ENCODE measurements at regions not wholly inside any gene's neighbourhood (a gene's known extent, or its start where the extent isn't known, plus 50 kb on each side); places are given as distances from the start of the nearest gene placed in this dataset.
"Not testable (repeated sequence)": the region's sequence is repeated elsewhere in the genome, so short reads cannot be mapped to it uniquely, and the experiment has no call there.

DNA sequence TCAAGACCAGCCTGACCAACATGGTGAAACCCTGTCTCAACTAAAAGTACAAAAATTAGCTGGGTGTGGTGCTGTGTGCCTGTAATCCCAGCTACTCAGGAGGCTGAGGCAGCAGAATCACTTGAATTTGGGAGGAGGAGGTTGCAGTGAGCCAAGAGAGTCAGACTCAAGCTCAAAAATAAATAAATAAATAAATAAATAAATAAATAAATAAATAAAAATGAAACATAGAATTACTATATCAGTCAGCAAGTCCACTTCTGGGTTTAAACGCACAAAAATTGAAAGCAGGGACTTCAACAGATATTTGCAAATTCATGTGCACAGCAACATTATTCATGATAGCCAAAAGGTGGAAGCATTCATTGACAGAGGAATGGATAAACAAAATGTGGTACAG, 875.2 kb upstream of the ALG10B start:
- H3K27me3 ChIP-seq; H3K4me1 ChIP-seq; ATAC-seq; DNase-seq; H3K4me3 ChIP-seq; H3K36me3 ChIP-seq; intact Hi-C loops (cut with DNase I); H3K27ac ChIP-seq: not testable (repeated sequence)
- H3K9me3 ChIP-seq = peaks cover 0 to 47% (median 3%) of the 10 kb centered on the region in 11 donors
- 73 to 86% methylated on average over 1 of the region's 1 CpG for WGBS, 2 donors

DNA sequence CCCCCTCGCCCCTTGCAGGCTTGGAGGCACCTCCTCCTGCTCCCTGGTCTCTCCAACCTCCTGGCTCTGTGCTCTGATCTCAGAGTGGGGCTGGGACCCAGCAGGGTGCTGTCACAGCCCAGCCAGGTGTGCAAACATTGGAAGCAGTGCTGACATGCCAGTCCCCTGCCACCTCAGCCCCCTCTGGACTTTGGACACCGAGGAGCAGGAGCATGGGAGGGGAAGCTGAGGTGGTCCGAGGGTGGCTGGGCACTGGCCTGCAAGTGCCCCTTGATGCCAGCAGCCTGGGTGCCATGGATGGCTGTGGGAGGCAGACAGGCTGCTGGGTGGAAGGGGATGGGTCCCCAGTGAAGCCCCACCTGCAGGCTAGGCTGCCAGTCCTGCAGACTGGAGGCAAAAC, 860.9 kb upstream of the ALG10B start:
- H3K4me1 ChIP-seq; ATAC-seq; H3K36me3 ChIP-seq; H3K27ac ChIP-seq; H3K27me3 ChIP-seq; intact Hi-C loops (cut with DNase I); H3K4me3 ChIP-seq; DNase-seq: not testable (repeated sequence)
- H3K9me3 ChIP-seq = peaks cover 0 to 19% (median 0%) of the 10 kb centered on the region in 11 donors
- WGBS, 2 donors = 41 to 43% methylated on average over 3 of the region's 3 CpGs

DNA sequence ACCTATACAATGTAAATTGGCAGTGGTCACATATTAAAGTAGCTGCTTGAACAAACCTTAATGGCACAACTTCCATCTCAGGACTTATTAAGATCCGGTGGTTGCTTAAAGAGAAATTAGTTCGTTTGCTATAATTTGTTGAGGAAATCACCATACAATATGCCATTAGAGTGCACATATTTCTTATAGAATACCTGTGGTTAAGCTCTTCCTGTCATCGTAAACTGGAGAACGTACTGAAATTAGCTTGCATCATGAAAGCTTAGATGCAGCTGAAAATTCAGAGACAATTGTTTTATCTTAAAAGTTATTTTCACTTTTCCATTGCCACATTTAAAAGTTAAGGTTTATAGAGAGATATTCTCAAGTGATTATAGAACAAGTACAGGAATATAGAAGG, 818.6 kb upstream of the ALG10B start:
- DNase-seq; H3K27ac ChIP-seq; H3K27me3 ChIP-seq; intact Hi-C loops (cut with DNase I); H3K36me3 ChIP-seq; H3K4me1 ChIP-seq; ATAC-seq; H3K4me3 ChIP-seq: not testable (repeated sequence)
- H3K9me3 ChIP-seq = peaks cover 0 to 11% (median 0%) of the 10 kb centered on the region in 11 donors
- WGBS, 2 donors = 77 to 82% methylated on average over 4 of the region's 4 CpGs

DNA sequence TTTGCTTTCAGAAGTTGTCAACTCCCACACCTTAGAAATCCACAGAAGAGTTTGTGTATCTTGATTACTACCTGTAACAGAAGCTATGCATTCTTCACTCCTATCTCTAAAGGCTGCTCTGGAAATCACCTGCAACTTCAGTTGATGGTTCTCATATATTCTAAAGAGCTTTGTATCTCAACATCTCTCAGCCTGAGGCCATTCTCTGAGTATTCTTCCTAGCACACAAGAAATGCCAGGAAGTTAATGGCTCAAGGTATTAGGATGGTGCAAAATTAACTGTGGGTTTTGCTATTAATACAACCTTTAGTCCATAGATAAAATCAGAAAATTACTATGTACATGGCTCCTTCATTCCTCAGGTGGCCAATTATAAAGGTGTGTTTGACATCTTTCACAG, 806.3 kb upstream of the ALG10B start:
- intact Hi-C loops (cut with DNase I) = loop anchor here in 1 of 10 donors (5.0 kb wide), 1 partner anchor 1187 kb away; no protein-coding TSS in a partner anchor
- H3K36me3 ChIP-seq, ATAC-seq: not testable (repeated sequence)

DNA sequence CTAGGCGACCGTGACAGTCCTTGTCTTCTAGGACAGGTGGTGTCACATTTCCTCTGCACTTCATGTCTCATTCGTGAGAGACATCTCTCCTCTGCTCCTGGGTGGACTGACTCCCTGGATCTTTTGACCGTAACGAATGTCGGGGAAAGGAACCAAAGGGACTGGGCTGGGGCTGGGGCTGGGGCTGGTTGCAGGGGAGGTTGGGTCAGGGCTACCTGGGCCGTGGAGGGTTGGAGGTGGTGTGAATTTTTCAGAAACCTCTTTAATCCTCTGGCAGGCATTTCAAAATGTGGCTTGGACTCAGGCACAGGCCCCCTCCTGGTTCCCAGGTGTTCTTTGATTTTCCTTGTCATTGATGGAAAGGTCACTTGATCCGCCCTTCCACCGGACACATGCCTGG, 776.0 kb upstream of the ALG10B start:
- intact Hi-C loops (cut with DNase I); DNase-seq; ATAC-seq; H3K4me1 ChIP-seq; H3K4me3 ChIP-seq; H3K27ac ChIP-seq; H3K27me3 ChIP-seq; H3K36me3 ChIP-seq: not testable (repeated sequence)
- H3K9me3 ChIP-seq = peaks cover 0 to 51% (median 0%) of the 10 kb centered on the region in 11 donors
- WGBS, 2 donors = 87 to 90% methylated on average over 9 of the region's 9 CpGs

More for the DNA sequence above, 806.3 kb upstream of the ALG10B start:
- H3K9me3 ChIP-seq = peaks cover 0 to 25% (median 0%) of the 10 kb centered on the region in 11 donors
- not testable (repeated sequence) for DNase-seq, H3K4me1 ChIP-seq, H3K27me3 ChIP-seq, H3K4me3 ChIP-seq, H3K27ac ChIP-seq

DNA sequence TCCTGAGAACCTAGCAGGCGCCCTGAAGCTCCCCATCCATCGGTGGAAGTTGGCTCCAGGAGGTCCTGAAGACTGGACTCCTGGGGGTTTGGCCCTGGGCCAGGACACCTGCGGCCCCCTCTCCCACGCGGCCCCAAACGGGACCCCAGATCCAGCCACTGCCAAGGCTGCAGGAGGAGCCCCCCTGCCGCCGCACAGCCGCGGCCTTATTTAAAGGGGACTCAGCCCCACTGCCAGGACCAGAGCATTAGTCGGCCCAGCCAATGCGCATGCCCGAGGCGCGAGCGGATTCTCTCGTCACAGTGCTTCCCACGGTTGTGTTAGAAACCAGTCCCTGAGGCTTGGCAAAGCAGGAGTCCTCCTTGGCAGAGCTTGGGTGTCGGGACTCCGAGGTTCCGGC, 775.2 kb upstream of the ALG10B start:
- Histone ChIP-seq H3K27ac (no peak overlapping the region), H3K9me3 (peaks cover 0 to 58% (median 0%) of the 10 kb centered on the region in 11 donors), H3K36me3 (no peaks in the 10 kb centered on the region), H3K27me3 (no peaks in the 10 kb centered on the region), H3K4me3 (no peak overlapping the region), H3K4me1 (no peaks in the 10 kb centered on the region)
- 89 to 92% methylated on average over 21 of the region's 21 CpGs for WGBS, 2 donors
- DNase-seq = no peak
- intact Hi-C loops (cut with DNase I) = no loop called here
- no peak for ATAC-seq
- TF ChIP-seq, protein P1, sequence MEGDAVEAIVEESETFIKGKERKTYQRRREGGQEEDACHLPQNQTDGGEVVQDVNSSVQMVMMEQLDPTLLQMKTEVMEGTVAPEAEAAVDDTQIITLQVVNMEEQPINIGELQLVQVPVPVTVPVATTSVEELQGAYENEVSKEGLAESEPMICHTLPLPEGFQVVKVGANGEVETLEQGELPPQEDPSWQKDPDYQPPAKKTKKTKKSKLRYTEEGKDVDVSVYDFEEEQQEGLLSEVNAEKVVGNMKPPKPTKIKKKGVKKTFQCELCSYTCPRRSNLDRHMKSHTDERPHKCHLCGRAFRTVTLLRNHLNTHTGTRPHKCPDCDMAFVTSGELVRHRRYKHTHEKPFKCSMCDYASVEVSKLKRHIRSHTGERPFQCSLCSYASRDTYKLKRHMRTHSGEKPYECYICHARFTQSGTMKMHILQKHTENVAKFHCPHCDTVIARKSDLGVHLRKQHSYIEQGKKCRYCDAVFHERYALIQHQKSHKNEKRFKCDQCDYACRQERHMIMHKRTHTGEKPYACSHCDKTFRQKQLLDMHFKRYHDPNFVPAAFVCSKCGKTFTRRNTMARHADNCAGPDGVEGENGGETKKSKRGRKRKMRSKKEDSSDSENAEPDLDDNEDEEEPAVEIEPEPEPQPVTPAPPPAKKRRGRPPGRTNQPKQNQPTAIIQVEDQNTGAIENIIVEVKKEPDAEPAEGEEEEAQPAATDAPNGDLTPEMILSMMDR (IDR thresholded peaks at IDR 0.05) = no peak

DNA sequence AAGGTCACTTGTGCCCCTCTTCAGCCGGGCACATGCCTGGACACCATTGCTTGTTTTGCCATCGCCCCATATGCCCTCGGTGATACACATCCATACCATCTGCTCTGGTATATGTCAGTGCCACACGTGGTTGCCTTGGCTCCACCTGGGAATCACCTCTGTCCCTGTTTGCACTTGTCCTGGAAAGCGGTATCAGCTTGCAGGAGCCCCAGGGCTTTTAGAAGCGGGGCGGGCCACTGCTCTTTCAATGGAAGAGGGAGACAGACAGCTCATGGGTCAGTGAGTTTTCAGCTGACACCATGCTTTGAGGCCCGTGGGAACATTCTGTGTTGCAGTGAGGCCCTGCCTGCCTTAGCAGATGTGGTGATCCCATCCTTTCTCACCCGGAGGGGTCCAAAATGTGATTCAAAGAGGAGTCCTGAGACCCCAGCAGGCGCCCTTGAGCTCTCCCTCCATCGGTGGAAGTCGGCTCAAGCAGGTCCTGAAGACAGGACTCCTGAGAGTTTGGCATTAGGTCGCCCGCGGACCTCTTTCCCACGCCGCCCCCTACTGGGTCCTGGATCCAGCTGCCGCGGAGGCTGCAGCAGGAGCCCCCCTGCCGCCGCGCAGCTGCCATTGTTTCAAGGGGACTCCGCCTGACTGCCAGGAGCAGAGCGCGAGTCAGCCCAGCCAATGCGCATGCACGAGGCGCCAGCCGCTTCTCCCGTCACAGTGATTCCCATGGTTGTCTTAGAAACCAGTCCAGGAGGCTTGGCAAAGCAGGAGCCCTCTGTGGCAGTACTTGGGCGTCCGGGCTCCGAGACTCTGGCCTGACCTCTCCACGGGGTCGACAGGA, 773.2 kb upstream of the ALG10B start:
- ATAC-seq = no peak
- H3K9me3 ChIP-seq = peaks cover 0 to 72% (median 0%) of the 10 kb centered on the region in 11 donors

More for the DNA sequence above, 773.2 kb upstream of the ALG10B start:
- H3K36me3 ChIP-seq = no peaks in the 10 kb centered on the region
- intact Hi-C loops (cut with DNase I) = no loop called here
- no peak overlapping the region for H3K27ac ChIP-seq
- no peaks in the 10 kb centered on the region for H3K27me3 ChIP-seq
- 66 to 71% methylated on average over 35 of the region's 35 CpGs for WGBS, 2 donors
- no peaks in the 10 kb centered on the region for H3K4me1 ChIP-seq
- no peak overlapping the region for H3K4me3 ChIP-seq
- TF ChIP-seq, protein P1 (IDR thresholded peaks at IDR 0.05) = no peak
- no peak for DNase-seq
